ENCODE measurements at regions not wholly inside any gene's neighbourhood (a gene's known extent, or its start where the extent isn't known, plus 50 kb on each side); places are given as distances from the start of the nearest gene placed in this dataset.

- 85 to 92% methylated on average over 3 of the region's 3 CpGs for WGBS, 2 donors
- Histone ChIP-seq H3K27ac (no peak overlapping the region), H3K4me1 (no peaks in the 10 kb centered on the region), H3K36me3 (ENCODE audit: low read depth, missing control alignments) (no peaks in the 10 kb centered on the region), H3K27me3 (no peaks in the 10 kb centered on the region), H3K9me3 (no peaks in the 10 kb centered on the region), H3K4me3 (no peak overlapping the region)
- TF ChIP-seq POLR2A (IDR thresholded peaks at IDR 0.05): no peak
- TF ChIP-seq, protein P1, sequence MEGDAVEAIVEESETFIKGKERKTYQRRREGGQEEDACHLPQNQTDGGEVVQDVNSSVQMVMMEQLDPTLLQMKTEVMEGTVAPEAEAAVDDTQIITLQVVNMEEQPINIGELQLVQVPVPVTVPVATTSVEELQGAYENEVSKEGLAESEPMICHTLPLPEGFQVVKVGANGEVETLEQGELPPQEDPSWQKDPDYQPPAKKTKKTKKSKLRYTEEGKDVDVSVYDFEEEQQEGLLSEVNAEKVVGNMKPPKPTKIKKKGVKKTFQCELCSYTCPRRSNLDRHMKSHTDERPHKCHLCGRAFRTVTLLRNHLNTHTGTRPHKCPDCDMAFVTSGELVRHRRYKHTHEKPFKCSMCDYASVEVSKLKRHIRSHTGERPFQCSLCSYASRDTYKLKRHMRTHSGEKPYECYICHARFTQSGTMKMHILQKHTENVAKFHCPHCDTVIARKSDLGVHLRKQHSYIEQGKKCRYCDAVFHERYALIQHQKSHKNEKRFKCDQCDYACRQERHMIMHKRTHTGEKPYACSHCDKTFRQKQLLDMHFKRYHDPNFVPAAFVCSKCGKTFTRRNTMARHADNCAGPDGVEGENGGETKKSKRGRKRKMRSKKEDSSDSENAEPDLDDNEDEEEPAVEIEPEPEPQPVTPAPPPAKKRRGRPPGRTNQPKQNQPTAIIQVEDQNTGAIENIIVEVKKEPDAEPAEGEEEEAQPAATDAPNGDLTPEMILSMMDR (IDR thresholded peaks at IDR 0.05): no peak
- DNase-seq: no peak
- intact Hi-C loops (cut with DNase I; ENCODE audit: low total_unique reads): no loop called here
Observed at GRCh38 chr6:159470397-159470796, 222.6 kb downstream of the SOD2 start.

- Histone ChIP-seq H3K27me3 (no peaks in the 10 kb centered on the region), H3K36me3 (ENCODE audit: low read depth, missing control alignments) (no peaks in the 10 kb centered on the region), H3K4me1 (no peaks in the 10 kb centered on the region), H3K27ac (no peak overlapping the region), H3K4me3 (no peak overlapping the region), H3K9me3 (no peaks in the 10 kb centered on the region)
- DNase-seq: no peak
- TF ChIP-seq POLR2A (IDR thresholded peaks at IDR 0.05): no peak
- TF ChIP-seq, protein P1 (IDR thresholded peaks at IDR 0.05): no peak
- intact Hi-C loops (cut with DNase I; ENCODE audit: low total_unique reads): no loop called here
- 84 to 89% methylated on average over 4 of the region's 4 CpGs for WGBS, 2 donors
Observed at GRCh38 chr6:159469443-159469842, 223.6 kb downstream of the SOD2 start.

- no peaks in the 10 kb centered on the region for H3K4me1 ChIP-seq
- H3K9me3 ChIP-seq: no peaks in the 10 kb centered on the region
- H3K4me3 ChIP-seq: no peak overlapping the region
- no peaks in the 10 kb centered on the region for H3K27me3 ChIP-seq
- DNase-seq: no peak
- 82 to 83% methylated on average over 3 of the region's 3 CpGs for WGBS, 2 donors
- H3K27ac ChIP-seq: no peak overlapping the region
- TF ChIP-seq, protein P1 (IDR thresholded peaks at IDR 0.05): no peak
- TF ChIP-seq POLR2A (IDR thresholded peaks at IDR 0.05): no peak
- intact Hi-C loops (cut with DNase I; ENCODE audit: low total_unique reads): no loop called here
- no peaks in the 10 kb centered on the region for H3K36me3 ChIP-seq (ENCODE audit: low read depth, missing control alignments)
Observed at GRCh38 chr6:159468994-159469393, 224.0 kb downstream of the SOD2 start.

DNA sequence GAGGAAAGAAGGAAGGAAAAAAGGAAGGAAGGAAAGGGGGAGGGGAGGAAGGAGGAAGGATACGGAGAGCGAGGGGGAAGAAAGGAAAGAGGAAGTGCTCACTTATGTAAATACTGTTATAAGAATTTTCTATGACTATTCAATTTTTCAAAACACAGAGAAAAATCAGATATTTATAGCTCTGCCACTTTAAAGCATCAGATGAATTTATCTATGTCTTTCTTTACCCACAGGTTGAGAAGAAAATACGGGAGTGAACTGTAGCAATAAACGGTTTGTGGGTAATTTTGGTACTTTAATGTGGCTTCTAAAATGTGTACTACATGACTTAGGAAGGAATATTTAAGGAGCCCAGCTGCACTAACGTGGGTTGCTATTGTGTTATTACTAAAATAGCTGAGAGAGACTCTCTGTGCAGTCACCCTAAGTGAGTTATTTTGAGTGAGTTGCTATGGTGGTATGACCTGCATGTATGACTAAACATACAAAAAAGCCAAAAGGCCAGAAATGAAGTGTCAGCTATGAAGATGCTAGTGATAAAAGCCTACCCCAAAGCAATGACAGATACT lies 225.5 kb downstream of the SOD2 start:
- WGBS, 2 donors: 69 to 73% methylated on average over 5 of the region's 5 CpGs

GRCh38 chr6:159466926-159467325 lies 226.1 kb downstream of the SOD2 start:
- intact Hi-C loops (cut with DNase I; ENCODE audit: low total_unique reads): no loop called here
- no peak for TF ChIP-seq POLR2A (IDR thresholded peaks at IDR 0.05)
- TF ChIP-seq, protein P1 (IDR thresholded peaks at IDR 0.05): no peak
- Histone ChIP-seq H3K4me3 (no peak overlapping the region), H3K36me3 (ENCODE audit: low read depth, missing control alignments) (no peaks in the 10 kb centered on the region), H3K27me3 (no peaks in the 10 kb centered on the region), H3K9me3 (no peaks in the 10 kb centered on the region), H3K27ac (no peak overlapping the region), H3K4me1 (no peaks in the 10 kb centered on the region)
- 62 to 74% methylated on average over 2 of the region's 2 CpGs for WGBS, 2 donors
- DNase-seq: no peak

More for the DNA sequence above, 225.5 kb downstream of the SOD2 start:
- TF ChIP-seq POLR2A (IDR thresholded peaks at IDR 0.05): no peak
- TF ChIP-seq, protein P1 (IDR thresholded peaks at IDR 0.05): no peak
- H3K36me3 ChIP-seq (ENCODE audit: low read depth, missing control alignments): no peaks in the 10 kb centered on the region
- no peaks in the 10 kb centered on the region for H3K4me1 ChIP-seq
- no peak overlapping the region for H3K27ac ChIP-seq
- H3K4me3 ChIP-seq: no peak overlapping the region
- H3K27me3 ChIP-seq: no peaks in the 10 kb centered on the region
- DNase-seq: no peak
- intact Hi-C loops (cut with DNase I; ENCODE audit: low total_unique reads): no loop called here
- no peaks in the 10 kb centered on the region for H3K9me3 ChIP-seq
